Nephron (organoid): ENCODE measurements at regions not wholly inside any gene's neighbourhood (a gene's known extent, or its start where the extent isn't known, plus 50 kb on each side); places are given as distances from the start of the nearest gene placed in this dataset.
A peak's percentile ranks its signal among the peaks of the same experiment; 100 is the strongest.

Experiments used
- H3K27ac Mint-ChIP-seq, 3 experiments: 2 replicates each; pipeline ENCODE4 v1.8.0; 2020; ENCODE audit warnings: mixed read lengths in 3 of 3, mild to moderate bottlenecking in 2 of 3, moderate library complexity in 1 of 3
- H3K27me3 Mint-ChIP-seq: 2 replicates; pipeline ENCODE4 v1.8.0; 2021; ENCODE audit warnings: low read depth, mild to moderate bottlenecking, moderate library complexity, mixed read lengths
- H3K36me3 Mint-ChIP-seq: 2 replicates; pipeline ENCODE4 v1.8.0; 2020; ENCODE audit warnings: low read depth, mixed read lengths
- H3K4me1 Mint-ChIP-seq: 2 replicates; pipeline ENCODE4 v1.8.0; 2020; ENCODE audit warnings: mixed read lengths
- H3K4me3 Mint-ChIP-seq, 3 experiments: 2 replicates each; pipeline ENCODE4 v1.8.0; 2020; ENCODE audit warnings: mild to moderate bottlenecking in 3 of 3, mixed read lengths in 3 of 3, moderate library complexity in 2 of 3
- H3K9me3 Mint-ChIP-seq: 2 replicates; pipeline ENCODE4 v1.8.0; 2020; ENCODE audit warnings: mixed read lengths
- CTCF ChIP-seq, 3 experiments: fragments of 200-600 bp; sonication (generic); IDR thresholded peaks; one replicate each; pipeline ENCODE4 v1.5.0; 2021; ENCODE audit warnings: antibody characterized with exemption in 3 of 3; ENCODE audit not compliant: unreplicated experiment in 3 of 3

GRCh38 chr3:76638006-76638405, 401.9 kb upstream of the ROBO2 start:
- no peak overlapping the region for H3K27ac Mint-ChIP-seq
- H3K27me3 Mint-ChIP-seq: no peaks in the 10 kb centered on the region
- H3K36me3 Mint-ChIP-seq: no peaks in the 10 kb centered on the region
- H3K4me1 Mint-ChIP-seq: no peaks in the 10 kb centered on the region
- H3K4me3 Mint-ChIP-seq: no peak overlapping the region
- TF ChIP-seq CTCF (IDR thresholded peaks at IDR 0.05; ENCODE audit: unreplicated experiment in 3 of 3): no peak
- no peaks in the 10 kb centered on the region for H3K9me3 Mint-ChIP-seq

- H3K27ac Mint-ChIP-seq: peak overlapping the region in 1 of 3 experiments; percentile 6
- H3K4me3 Mint-ChIP-seq: no peak overlapping the region
- no peaks in the 10 kb centered on the region for H3K4me1 Mint-ChIP-seq
- H3K36me3 Mint-ChIP-seq: no peaks in the 10 kb centered on the region
- no peaks in the 10 kb centered on the region for H3K27me3 Mint-ChIP-seq
- no peaks in the 10 kb centered on the region for H3K9me3 Mint-ChIP-seq
- TF ChIP-seq CTCF (IDR thresholded peaks at IDR 0.05; ENCODE audit: unreplicated experiment in 3 of 3): no peak
Observed at GRCh38 chr3:76643623-76644304, 396.1 kb upstream of the ROBO2 start.

- Mint-ChIP-seq H3K27ac (peak overlapping the region in 1 of 3 experiments; percentile 6), H3K36me3 (no peaks in the 10 kb centered on the region), H3K4me3 (no peak overlapping the region), H3K9me3 (no peaks in the 10 kb centered on the region), H3K27me3 (no peaks in the 10 kb centered on the region), H3K4me1 (no peaks in the 10 kb centered on the region)
- TF ChIP-seq CTCF (IDR thresholded peaks at IDR 0.05; ENCODE audit: unreplicated experiment in 3 of 3): no peak
Observed at GRCh38 chr3:76644305-76644675, 395.6 kb upstream of the ROBO2 start.

GRCh38 chr3:76645724-76646123, 394.2 kb upstream of the ROBO2 start:
- Mint-ChIP-seq H3K4me3 (no peak overlapping the region), H3K4me1 (no peaks in the 10 kb centered on the region), H3K9me3 (no peaks in the 10 kb centered on the region), H3K36me3 (no peaks in the 10 kb centered on the region), H3K27me3 (no peaks in the 10 kb centered on the region), H3K27ac (no peak overlapping the region)
- no peak for TF ChIP-seq CTCF (IDR thresholded peaks at IDR 0.05; ENCODE audit: unreplicated experiment in 3 of 3)

GRCh38 chr3:76646921-76647562, 392.9 kb upstream of the ROBO2 start:
- Mint-ChIP-seq H3K4me3 (no peak overlapping the region), H3K4me1 (no peaks in the 10 kb centered on the region), H3K27me3 (no peaks in the 10 kb centered on the region), H3K9me3 (no peaks in the 10 kb centered on the region), H3K27ac (no peak overlapping the region), H3K36me3 (no peaks in the 10 kb centered on the region)
- no peak for TF ChIP-seq CTCF (IDR thresholded peaks at IDR 0.05; ENCODE audit: unreplicated experiment in 3 of 3)

- no peak for TF ChIP-seq CTCF (IDR thresholded peaks at IDR 0.05; ENCODE audit: unreplicated experiment in 3 of 3)
- H3K27ac Mint-ChIP-seq: no peak overlapping the region
- no peaks in the 10 kb centered on the region for H3K4me1 Mint-ChIP-seq
- no peaks in the 10 kb centered on the region for H3K36me3 Mint-ChIP-seq
- H3K9me3 Mint-ChIP-seq: no peaks in the 10 kb centered on the region
- no peak overlapping the region for H3K4me3 Mint-ChIP-seq
- no peaks in the 10 kb centered on the region for H3K27me3 Mint-ChIP-seq
Observed at GRCh38 chr3:76651784-76652183, 388.1 kb upstream of the ROBO2 start.
